ENCODE measurements at regions not wholly inside any gene's neighbourhood (a gene's known extent, or its start where the extent isn't known, plus 50 kb on each side); places are given as distances from the start of the nearest gene placed in this dataset.

GRCh38 chrX:3221643-3222042 lies 124.8 kb downstream of the MXRA5 start:
- TF ChIP-seq TCF12 (IDR thresholded peaks at IDR 0.05; ENCODE audit: low read depth) (no peak), USF1 (IDR thresholded peaks at IDR 0.05) (no peak)

- TF ChIP-seq MAX (IDR thresholded peaks at IDR 0.05) (no peak), TEAD4 (IDR thresholded peaks at IDR 0.05) (no peak)
Observed at GRCh38 chrX:3219667-3220066, 126.8 kb downstream of the MXRA5 start.

DNA sequence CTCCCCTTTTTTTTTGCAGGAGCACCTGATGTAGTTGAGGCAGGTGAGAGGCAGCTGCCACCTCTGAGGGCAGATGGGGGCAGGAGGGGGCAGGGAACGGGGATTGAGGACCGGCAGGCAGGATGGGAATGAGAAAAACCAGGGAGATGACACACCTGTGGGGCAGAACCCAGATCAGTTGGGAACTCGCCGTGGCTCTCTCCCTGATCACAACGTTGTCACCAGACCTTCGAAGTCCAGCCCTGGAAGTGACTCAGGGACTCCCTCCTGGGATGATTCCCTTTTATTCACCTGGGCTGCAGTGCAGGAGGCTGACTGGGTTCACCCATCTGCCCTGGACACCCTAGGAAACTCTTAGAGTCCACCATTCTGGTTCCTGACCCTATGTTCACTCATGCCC lies 127.2 kb downstream of the MXRA5 start:
- TF ChIP-seq YY1 (IDR thresholded peaks at IDR 0.05; ENCODE audit: low read depth) = no peak
- no peak for TF ChIP-seq ZBTB7A (IDR thresholded peaks at IDR 0.05; ENCODE audit: low read depth)
- TF ChIP-seq REST (IDR thresholded peaks at IDR 0.05; ENCODE audit: low read depth) = no peak
- no peak for TF ChIP-seq MAX (IDR thresholded peaks at IDR 0.05)
- TF ChIP-seq CEBPB (IDR thresholded peaks at IDR 0.05) = no peak
- no peak for TF ChIP-seq FOXM1 (IDR thresholded peaks at IDR 0.05; ENCODE audit: borderline replicate concordance, low read depth)
- no peak for TF ChIP-seq EGR1 (IDR thresholded peaks at IDR 0.05)
- no peak for TF ChIP-seq TEAD4 (IDR thresholded peaks at IDR 0.05)
- TF ChIP-seq NFIC (IDR thresholded peaks at IDR 0.05) = no peak
- no peak for TF ChIP-seq USF1 (IDR thresholded peaks at IDR 0.05)
- no peak for TF ChIP-seq RAD21 (IDR thresholded peaks at IDR 0.05; ENCODE audit: low read depth)
- no peak for TF ChIP-seq CREB1 (IDR thresholded peaks at IDR 0.05; ENCODE audit: low read depth)
- no peak for TF ChIP-seq EP300 (IDR thresholded peaks at IDR 0.05; ENCODE audit: borderline replicate concordance)
- TF ChIP-seq TCF12 (IDR thresholded peaks at IDR 0.05; ENCODE audit: low read depth) = no peak
- TF ChIP-seq TAF1 (IDR thresholded peaks at IDR 0.05; ENCODE audit: low read depth) = no peak

DNA sequence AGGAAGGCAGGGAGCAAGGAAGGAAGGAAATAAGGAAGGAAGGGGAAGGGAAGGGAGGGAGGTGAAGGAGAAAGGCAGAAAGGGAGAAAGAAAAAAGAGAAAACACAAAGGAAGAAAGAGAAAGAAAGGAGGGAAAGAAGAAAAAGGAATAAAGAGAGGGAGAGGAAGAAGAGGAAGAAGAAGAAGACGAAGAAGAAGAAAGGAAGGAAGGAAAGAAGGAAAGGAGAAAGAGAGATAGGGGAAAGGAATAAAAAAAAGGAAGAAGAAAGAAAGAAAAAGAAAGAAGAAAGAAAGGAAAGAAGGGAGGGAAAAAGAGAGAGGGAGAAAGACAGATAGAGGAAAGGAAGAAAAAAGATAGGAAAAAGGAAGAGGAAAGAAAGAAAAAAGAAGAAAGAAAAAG lies 128.0 kb downstream of the MXRA5 start:
- TF ChIP-seq TCF12 (IDR thresholded peaks at IDR 0.05; ENCODE audit: low read depth) (no peak), NFIC (IDR thresholded peaks at IDR 0.05) (no peak), YY1 (IDR thresholded peaks at IDR 0.05; ENCODE audit: low read depth) (no peak), CREB1 (IDR thresholded peaks at IDR 0.05; ENCODE audit: low read depth) (no peak), EGR1 (IDR thresholded peaks at IDR 0.05) (no peak), EP300 (IDR thresholded peaks at IDR 0.05; ENCODE audit: borderline replicate concordance) (no peak), MAX (IDR thresholded peaks at IDR 0.05) (no peak), TAF1 (IDR thresholded peaks at IDR 0.05; ENCODE audit: low read depth) (no peak), FOXM1 (IDR thresholded peaks at IDR 0.05; ENCODE audit: borderline replicate concordance, low read depth) (no peak), USF1 (IDR thresholded peaks at IDR 0.05) (no peak), TEAD4 (IDR thresholded peaks at IDR 0.05) (no peak), ZBTB7A (IDR thresholded peaks at IDR 0.05; ENCODE audit: low read depth) (no peak), REST (IDR thresholded peaks at IDR 0.05; ENCODE audit: low read depth) (no peak), RAD21 (IDR thresholded peaks at IDR 0.05; ENCODE audit: low read depth) (no peak), CEBPB (IDR thresholded peaks at IDR 0.05) (no peak)

- no peak for TF ChIP-seq REST (IDR thresholded peaks at IDR 0.05; ENCODE audit: low read depth)
- TF ChIP-seq NFIC (IDR thresholded peaks at IDR 0.05) = no peak
- TF ChIP-seq EGR1 (IDR thresholded peaks at IDR 0.05) = no peak
- no peak for TF ChIP-seq CREB1 (IDR thresholded peaks at IDR 0.05; ENCODE audit: low read depth)
- TF ChIP-seq TCF12 (IDR thresholded peaks at IDR 0.05; ENCODE audit: low read depth) = no peak
- no peak for TF ChIP-seq RAD21 (IDR thresholded peaks at IDR 0.05; ENCODE audit: low read depth)
- TF ChIP-seq ZBTB7A (IDR thresholded peaks at IDR 0.05; ENCODE audit: low read depth) = no peak
- no peak for TF ChIP-seq MAX (IDR thresholded peaks at IDR 0.05)
- no peak for TF ChIP-seq YY1 (IDR thresholded peaks at IDR 0.05; ENCODE audit: low read depth)
- no peak for TF ChIP-seq CEBPB (IDR thresholded peaks at IDR 0.05)
- TF ChIP-seq TAF1 (IDR thresholded peaks at IDR 0.05; ENCODE audit: low read depth) = no peak
- no peak for TF ChIP-seq TEAD4 (IDR thresholded peaks at IDR 0.05)
- no peak for TF ChIP-seq EP300 (IDR thresholded peaks at IDR 0.05; ENCODE audit: borderline replicate concordance)
- TF ChIP-seq USF1 (IDR thresholded peaks at IDR 0.05) = no peak
- TF ChIP-seq FOXM1 (IDR thresholded peaks at IDR 0.05; ENCODE audit: borderline replicate concordance, low read depth) = no peak
Observed at GRCh38 chrX:3216581-3217180, 129.8 kb downstream of the MXRA5 start.

Data from Ishikawa (cell line).